Ishikawa (cell line): ENCODE measurements at regions not wholly inside any gene's neighbourhood (a gene's known extent, or its start where the extent isn't known, plus 50 kb on each side); places are given as distances from the start of the nearest gene placed in this dataset.

Source experiments
- TCF12 ChIP-seq: IDR thresholded peaks from 2 replicates; pipeline ENCODE4 v1.6.1; 2012; ENCODE audit warnings: low read depth
- TEAD4 ChIP-seq: IDR thresholded peaks from 2 replicates; pipeline ENCODE4 v1.6.1; 2012
- TF ChIP-seq, protein P1 (sequence below): IDR thresholded peaks from 2 replicates; pipeline ENCODE4 v1.6.1; 2012
- TF ChIP-seq, protein P2 (sequence below): IDR thresholded peaks from 2 replicates; pipeline ENCODE4 v1.6.1; 2012; ENCODE audit warnings: low read depth, mild to moderate bottlenecking

DNA sequence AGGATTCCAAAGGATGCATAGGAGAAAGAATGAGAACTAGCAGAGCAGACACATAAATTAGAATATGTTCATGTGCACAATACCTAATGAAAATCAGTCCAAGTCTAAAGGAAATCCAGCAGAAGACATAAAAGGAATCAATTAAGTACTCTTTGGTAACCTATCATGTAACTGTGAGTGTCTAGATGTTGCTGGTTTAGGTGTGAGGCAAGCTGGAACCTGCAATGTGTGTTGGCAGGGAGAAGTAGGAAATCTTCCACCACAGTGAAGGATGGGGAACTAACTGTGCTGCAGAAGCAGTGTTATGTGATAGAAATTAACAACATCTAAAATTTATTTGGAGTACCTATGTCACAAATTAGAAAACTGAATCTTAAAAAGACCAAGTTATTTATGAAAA is 330.8 kb upstream of the DKK2 start:
- TF ChIP-seq, protein P1, sequence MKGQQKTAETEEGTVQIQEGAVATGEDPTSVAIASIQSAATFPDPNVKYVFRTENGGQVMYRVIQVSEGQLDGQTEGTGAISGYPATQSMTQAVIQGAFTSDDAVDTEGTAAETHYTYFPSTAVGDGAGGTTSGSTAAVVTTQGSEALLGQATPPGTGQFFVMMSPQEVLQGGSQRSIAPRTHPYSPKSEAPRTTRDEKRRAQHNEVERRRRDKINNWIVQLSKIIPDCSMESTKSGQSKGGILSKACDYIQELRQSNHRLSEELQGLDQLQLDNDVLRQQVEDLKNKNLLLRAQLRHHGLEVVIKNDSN = no peak
- TF ChIP-seq TCF12 (no peak), TEAD4 (no peak)
- TF ChIP-seq, protein P2, sequence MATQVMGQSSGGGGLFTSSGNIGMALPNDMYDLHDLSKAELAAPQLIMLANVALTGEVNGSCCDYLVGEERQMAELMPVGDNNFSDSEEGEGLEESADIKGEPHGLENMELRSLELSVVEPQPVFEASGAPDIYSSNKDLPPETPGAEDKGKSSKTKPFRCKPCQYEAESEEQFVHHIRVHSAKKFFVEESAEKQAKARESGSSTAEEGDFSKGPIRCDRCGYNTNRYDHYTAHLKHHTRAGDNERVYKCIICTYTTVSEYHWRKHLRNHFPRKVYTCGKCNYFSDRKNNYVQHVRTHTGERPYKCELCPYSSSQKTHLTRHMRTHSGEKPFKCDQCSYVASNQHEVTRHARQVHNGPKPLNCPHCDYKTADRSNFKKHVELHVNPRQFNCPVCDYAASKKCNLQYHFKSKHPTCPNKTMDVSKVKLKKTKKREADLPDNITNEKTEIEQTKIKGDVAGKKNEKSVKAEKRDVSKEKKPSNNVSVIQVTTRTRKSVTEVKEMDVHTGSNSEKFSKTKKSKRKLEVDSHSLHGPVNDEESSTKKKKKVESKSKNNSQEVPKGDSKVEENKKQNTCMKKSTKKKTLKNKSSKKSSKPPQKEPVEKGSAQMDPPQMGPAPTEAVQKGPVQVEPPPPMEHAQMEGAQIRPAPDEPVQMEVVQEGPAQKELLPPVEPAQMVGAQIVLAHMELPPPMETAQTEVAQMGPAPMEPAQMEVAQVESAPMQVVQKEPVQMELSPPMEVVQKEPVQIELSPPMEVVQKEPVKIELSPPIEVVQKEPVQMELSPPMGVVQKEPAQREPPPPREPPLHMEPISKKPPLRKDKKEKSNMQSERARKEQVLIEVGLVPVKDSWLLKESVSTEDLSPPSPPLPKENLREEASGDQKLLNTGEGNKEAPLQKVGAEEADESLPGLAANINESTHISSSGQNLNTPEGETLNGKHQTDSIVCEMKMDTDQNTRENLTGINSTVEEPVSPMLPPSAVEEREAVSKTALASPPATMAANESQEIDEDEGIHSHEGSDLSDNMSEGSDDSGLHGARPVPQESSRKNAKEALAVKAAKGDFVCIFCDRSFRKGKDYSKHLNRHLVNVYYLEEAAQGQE = no peak
